ENCODE measurements at regions not wholly inside any gene's neighbourhood (a gene's known extent, or its start where the extent isn't known, plus 50 kb on each side); places are given as distances from the start of the nearest gene placed in this dataset.

DNA sequence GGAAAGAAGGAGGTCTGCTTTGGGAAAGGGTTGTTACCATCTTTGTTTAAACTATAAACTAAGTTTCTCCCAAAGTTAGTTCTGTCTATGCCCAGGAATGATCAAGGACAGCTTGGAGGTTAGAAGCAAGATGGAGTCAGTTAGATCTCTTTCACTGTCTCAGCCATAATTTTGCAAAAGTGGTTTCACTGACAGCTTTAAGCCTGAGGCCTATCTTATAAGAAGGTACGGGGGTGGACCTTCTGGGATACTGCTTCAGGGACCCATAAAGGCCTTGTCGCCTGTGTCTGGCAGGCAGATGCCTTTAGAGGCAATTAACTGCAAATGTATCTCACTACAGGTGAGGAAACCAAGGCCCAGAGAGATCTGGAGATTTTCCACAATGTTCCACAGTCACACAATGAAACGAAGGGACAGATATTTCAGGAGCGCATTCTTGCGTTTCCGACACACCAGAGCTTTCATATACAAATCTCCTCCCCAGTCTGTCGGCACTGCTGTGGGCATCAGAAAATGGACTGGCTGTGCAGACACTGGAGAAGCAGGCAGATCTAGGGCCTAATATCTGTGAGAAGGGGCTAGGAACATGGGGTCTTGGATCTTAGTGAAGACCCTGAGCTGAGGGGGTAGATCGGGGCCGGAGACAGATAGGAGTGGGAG, 169.5 kb upstream of the SMAD3 start (continued):
- no peak for TF ChIP-seq ZFP36 (IDR thresholded peaks at IDR 0.05; ENCODE audit: low read depth, low read length, partially characterized antibody)
- no peak for TF ChIP-seq ZNF696 (CRISPR knock-in tag; conservative IDR thresholded peaks at IDR 0.05)
- TF ChIP-seq ATF1 (CRISPR knock-in tag; IDR thresholded peaks at IDR 0.05), result no peak
- no peak for TF ChIP-seq ATF1 (tag; IDR thresholded peaks at IDR 0.05)

DNA sequence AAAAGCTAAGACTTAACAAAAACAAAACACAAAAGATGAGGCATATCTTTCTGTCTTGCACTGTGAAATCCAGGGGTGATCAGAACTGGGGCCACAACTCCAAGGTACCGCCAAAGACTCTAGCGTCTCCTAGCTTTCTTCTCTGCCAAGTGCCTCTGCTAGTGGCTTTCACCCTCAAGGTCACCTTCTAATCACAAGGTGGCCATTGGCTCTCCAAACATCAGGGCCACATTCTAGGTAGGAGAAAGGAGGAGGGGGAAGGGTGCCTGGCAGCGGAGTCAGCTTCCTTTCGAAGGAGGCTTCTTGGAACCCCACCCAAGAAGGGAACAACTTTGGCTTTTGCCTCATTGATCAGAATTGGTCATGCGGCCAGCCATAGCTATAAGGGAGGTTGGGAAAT, 168.8 kb upstream of the SMAD3 start:
- no peak overlapping the region for H3K4me3 ChIP-seq
- WGBS (ENCODE audit: insufficient coverage, low coverage, missing lambda C conversion rate), result 58% methylated on average over 5 of the region's 5 CpGs
- H2AFZ ChIP-seq (ENCODE audit: low read depth, low read length), result peak overlapping the region; percentile 60
- no peaks in the 10 kb centered on the region for H3K36me3 ChIP-seq (ENCODE audit: control insufficient read depth, insufficient read depth, low read length)
- ATAC-seq (peak; percentile 14; the same call in 1 of the 3 replicates), DNase-seq (ENCODE audit: extremely low read depth in 1 of 4, low spot score in 3 of 4) (peak in 1 of 4 experiments; percentile 24), FAIRE-seq (no peak)
- no peaks in the 10 kb centered on the region for H3K27me3 ChIP-seq (ENCODE audit: control insufficient read depth in 2 of 2, insufficient read depth in 2 of 2, low read length in 2 of 2)
- in situ Hi-C loops (cut with MboI) (no loop called here), intact Hi-C loops (cut with micrococcal nuclease) (no loop called here)
- H3K4me1 ChIP-seq (replicated peaks in 1 of 2; ENCODE audit: control insufficient read depth in 2 of 2, insufficient read depth in 2 of 2, low read length in 2 of 2), result peaks cover 8 to 52% of the 10 kb centered on the region in 2 experiments; a peak in 4 of 5 replicates
- ChIA-PET POLR2A (interaction anchor here (0.7 to 1.5 kb wide), 4 partner anchors 12 to 46 kb away, joined by 3 to 4 read pairs (median 4); no protein-coding TSS in a partner anchor), CTCF (ENCODE audit: low intra/inter-chr PET ratio) (no interaction called here)
- H3K9me1 ChIP-seq (ENCODE audit: control insufficient read depth, insufficient read depth, low read length), result no peaks in the 10 kb centered on the region
- H3K79me2 ChIP-seq (ENCODE audit: control insufficient read depth, insufficient read depth, low read length), result no peaks in the 10 kb centered on the region
- no peak overlapping the region; the same call in 2 of the 3 replicates for H3K27ac ChIP-seq (ENCODE audit: extremely low read depth, low read depth, low read length)
- BruUV-seq (replicated peaks), result no TSS peak
- no peaks in the 10 kb centered on the region for H4K20me1 ChIP-seq (replicated peaks; ENCODE audit: control insufficient read depth, insufficient read depth, low read length)
- H3K4me2 ChIP-seq (ENCODE audit: insufficient read depth, low read length), result no peak overlapping the region
- no peak overlapping the region for H3K9ac ChIP-seq (ENCODE audit: insufficient read depth in 1 of 2, low read depth in 2 of 2, low read length in 2 of 2)
- H3K9me3 ChIP-seq (replicated peaks; ENCODE audit: control insufficient read depth, insufficient read depth, low read depth, low read length), result no peaks in the 10 kb centered on the region
- TF ChIP-seq POU5F1 (IDR thresholded peaks at IDR 0.05; ENCODE audit: borderline replicate concordance, low read depth, low read length, partially characterized antibody) (no peak), ZNF431 (CRISPR knock-in tag; IDR thresholded peaks at IDR 0.05) (no peak), ZNF23 (CRISPR knock-in tag; IDR thresholded peaks at IDR 0.05) (no peak), NELFE (IDR thresholded peaks at IDR 0.05; ENCODE audit: insufficient read depth, insufficient read length) (no peak), ZNF12 (CRISPR knock-in tag; IDR thresholded peaks at IDR 0.05) (no peak), JUNB (CRISPR knock-in tag; conservative IDR thresholded peaks at IDR 0.05) (no peak), MEF2A (IDR thresholded peaks at IDR 0.05; ENCODE audit: control insufficient read depth, low read depth, low read length) (no peak), FOXJ3 (CRISPR knock-in tag; IDR thresholded peaks at IDR 0.05) (no peak), POLR2H (tag; IDR thresholded peaks at IDR 0.05; ENCODE audit: low read depth) (no peak), ZNF146 (CRISPR knock-in tag; IDR thresholded peaks at IDR 0.05; ENCODE audit: unreplicated experiment) (no peak)
- TF ChIP-seq, protein P1, sequence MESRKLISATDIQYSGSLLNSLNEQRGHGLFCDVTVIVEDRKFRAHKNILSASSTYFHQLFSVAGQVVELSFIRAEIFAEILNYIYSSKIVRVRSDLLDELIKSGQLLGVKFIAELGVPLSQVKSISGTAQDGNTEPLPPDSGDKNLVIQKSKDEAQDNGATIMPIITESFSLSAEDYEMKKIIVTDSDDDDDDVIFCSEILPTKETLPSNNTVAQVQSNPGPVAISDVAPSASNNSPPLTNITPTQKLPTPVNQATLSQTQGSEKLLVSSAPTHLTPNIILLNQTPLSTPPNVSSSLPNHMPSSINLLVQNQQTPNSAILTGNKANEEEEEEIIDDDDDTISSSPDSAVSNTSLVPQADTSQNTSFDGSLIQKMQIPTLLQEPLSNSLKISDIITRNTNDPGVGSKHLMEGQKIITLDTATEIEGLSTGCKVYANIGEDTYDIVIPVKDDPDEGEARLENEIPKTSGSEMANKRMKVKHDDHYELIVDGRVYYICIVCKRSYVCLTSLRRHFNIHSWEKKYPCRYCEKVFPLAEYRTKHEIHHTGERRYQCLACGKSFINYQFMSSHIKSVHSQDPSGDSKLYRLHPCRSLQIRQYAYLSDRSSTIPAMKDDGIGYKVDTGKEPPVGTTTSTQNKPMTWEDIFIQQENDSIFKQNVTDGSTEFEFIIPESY (CRISPR knock-in tag; IDR thresholded peaks at IDR 0.05), result peak; percentile 57; the same call in 1 of the 2 replicates
- TF ChIP-seq, protein P2, sequence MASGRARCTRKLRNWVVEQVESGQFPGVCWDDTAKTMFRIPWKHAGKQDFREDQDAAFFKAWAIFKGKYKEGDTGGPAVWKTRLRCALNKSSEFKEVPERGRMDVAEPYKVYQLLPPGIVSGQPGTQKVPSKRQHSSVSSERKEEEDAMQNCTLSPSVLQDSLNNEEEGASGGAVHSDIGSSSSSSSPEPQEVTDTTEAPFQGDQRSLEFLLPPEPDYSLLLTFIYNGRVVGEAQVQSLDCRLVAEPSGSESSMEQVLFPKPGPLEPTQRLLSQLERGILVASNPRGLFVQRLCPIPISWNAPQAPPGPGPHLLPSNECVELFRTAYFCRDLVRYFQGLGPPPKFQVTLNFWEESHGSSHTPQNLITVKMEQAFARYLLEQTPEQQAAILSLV (tag; IDR thresholded peaks at IDR 0.05), result no peak
- TF ChIP-seq, protein P3, sequence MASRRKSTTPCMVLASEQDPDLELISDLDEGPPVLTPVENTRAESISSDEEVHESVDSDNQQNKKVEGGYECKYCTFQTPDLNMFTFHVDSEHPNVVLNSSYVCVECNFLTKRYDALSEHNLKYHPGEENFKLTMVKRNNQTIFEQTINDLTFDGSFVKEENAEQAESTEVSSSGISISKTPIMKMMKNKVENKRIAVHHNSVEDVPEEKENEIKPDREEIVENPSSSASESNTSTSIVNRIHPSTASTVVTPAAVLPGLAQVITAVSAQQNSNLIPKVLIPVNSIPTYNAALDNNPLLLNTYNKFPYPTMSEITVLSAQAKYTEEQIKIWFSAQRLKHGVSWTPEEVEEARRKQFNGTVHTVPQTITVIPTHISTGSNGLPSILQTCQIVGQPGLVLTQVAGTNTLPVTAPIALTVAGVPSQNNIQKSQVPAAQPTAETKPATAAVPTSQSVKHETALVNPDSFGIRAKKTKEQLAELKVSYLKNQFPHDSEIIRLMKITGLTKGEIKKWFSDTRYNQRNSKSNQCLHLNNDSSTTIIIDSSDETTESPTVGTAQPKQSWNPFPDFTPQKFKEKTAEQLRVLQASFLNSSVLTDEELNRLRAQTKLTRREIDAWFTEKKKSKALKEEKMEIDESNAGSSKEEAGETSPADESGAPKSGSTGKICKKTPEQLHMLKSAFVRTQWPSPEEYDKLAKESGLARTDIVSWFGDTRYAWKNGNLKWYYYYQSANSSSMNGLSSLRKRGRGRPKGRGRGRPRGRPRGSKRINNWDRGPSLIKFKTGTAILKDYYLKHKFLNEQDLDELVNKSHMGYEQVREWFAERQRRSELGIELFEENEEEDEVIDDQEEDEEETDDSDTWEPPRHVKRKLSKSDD (conservative IDR thresholded peaks at IDR 0.05; ENCODE audit: low read length), result no peak
